ENCODE measurements at regions not wholly inside any gene's neighbourhood (a gene's known extent, or its start where the extent isn't known, plus 50 kb on each side); places are given as distances from the start of the nearest gene placed in this dataset.

GRCh38 chr10:17518338-17518737, 63.9 kb upstream of the ST8SIA6 start:
- no peaks in the 10 kb centered on the region for H3K27me3 ChIP-seq (ENCODE audit: control insufficient read depth, insufficient read depth, low read length)
- no peak overlapping the region for H3K4me3 ChIP-seq (ENCODE audit: low read depth, low read length)
- no peaks in the 10 kb centered on the region for H3K36me3 ChIP-seq (ENCODE audit: control insufficient read depth, insufficient read depth, low read length)
- H3K9ac ChIP-seq (ENCODE audit: low read depth, low read length), result no peak overlapping the region
- H3K9me3 ChIP-seq (ENCODE audit: control insufficient read depth, insufficient read depth, low read length), result no peaks in the 10 kb centered on the region
- H3K27ac ChIP-seq (ENCODE audit: low read depth, low read length), result no peak overlapping the region
- H3K4me1 ChIP-seq (ENCODE audit: control insufficient read depth, insufficient read depth, low read length), result no peaks in the 10 kb centered on the region

- Histone ChIP-seq H3K27ac (ENCODE audit: low read depth, low read length) (no peak overlapping the region), H3K4me3 (ENCODE audit: low read depth, low read length) (no peak overlapping the region), H3K36me3 (ENCODE audit: control insufficient read depth, insufficient read depth, low read length) (no peaks in the 10 kb centered on the region), H3K4me1 (ENCODE audit: control insufficient read depth, insufficient read depth, low read length) (0 out of 2 replicates have a peak, but pooled peaks cover 7% of the 10 kb centered on the region), H3K9ac (ENCODE audit: low read depth, low read length) (no peak overlapping the region), H3K9me3 (ENCODE audit: control insufficient read depth, insufficient read depth, low read length) (no peaks in the 10 kb centered on the region), H3K27me3 (ENCODE audit: control insufficient read depth, insufficient read depth, low read length) (no peaks in the 10 kb centered on the region)
These were observed 62.0 kb upstream of the ST8SIA6 start for GRCh38 chr10:17516376-17516775.

- Histone ChIP-seq H3K9me3 (ENCODE audit: control insufficient read depth, insufficient read depth, low read length) (no peaks in the 10 kb centered on the region), H3K4me3 (ENCODE audit: low read depth, low read length) (no peak overlapping the region), H3K27me3 (ENCODE audit: control insufficient read depth, insufficient read depth, low read length) (no peaks in the 10 kb centered on the region), H3K4me1 (ENCODE audit: control insufficient read depth, insufficient read depth, low read length) (0 out of 2 replicates have a peak, but pooled peaks cover 7% of the 10 kb centered on the region), H3K9ac (ENCODE audit: low read depth, low read length) (no peak overlapping the region), H3K27ac (ENCODE audit: low read depth, low read length) (no peak overlapping the region), H3K36me3 (ENCODE audit: control insufficient read depth, insufficient read depth, low read length) (no peaks in the 10 kb centered on the region)
These were observed 58.1 kb upstream of the ST8SIA6 start for GRCh38 chr10:17512341-17513001.

- Histone ChIP-seq H3K9ac (ENCODE audit: low read depth, low read length) (no peak overlapping the region), H3K27me3 (ENCODE audit: control insufficient read depth, insufficient read depth, low read length) (no peaks in the 10 kb centered on the region), H3K4me1 (ENCODE audit: control insufficient read depth, insufficient read depth, low read length) (0 out of 2 replicates have a peak, but pooled peaks cover 7% of the 10 kb centered on the region), H3K4me3 (ENCODE audit: low read depth, low read length) (no peak overlapping the region), H3K36me3 (ENCODE audit: control insufficient read depth, insufficient read depth, low read length) (no peaks in the 10 kb centered on the region), H3K27ac (ENCODE audit: low read depth, low read length) (no peak overlapping the region), H3K9me3 (ENCODE audit: control insufficient read depth, insufficient read depth, low read length) (no peaks in the 10 kb centered on the region)
These were observed 56.0 kb upstream of the ST8SIA6 start for GRCh38 chr10:17510242-17510908.

GRCh38 chr10:17507538-17507937, 53.1 kb upstream of the ST8SIA6 start:
- H3K4me1 ChIP-seq (ENCODE audit: control insufficient read depth, insufficient read depth, low read length), result 0 out of 2 replicates have a peak, but pooled peaks cover 5% of the 10 kb centered on the region
- no peaks in the 10 kb centered on the region for H3K27me3 ChIP-seq (ENCODE audit: control insufficient read depth, insufficient read depth, low read length)

DNA sequence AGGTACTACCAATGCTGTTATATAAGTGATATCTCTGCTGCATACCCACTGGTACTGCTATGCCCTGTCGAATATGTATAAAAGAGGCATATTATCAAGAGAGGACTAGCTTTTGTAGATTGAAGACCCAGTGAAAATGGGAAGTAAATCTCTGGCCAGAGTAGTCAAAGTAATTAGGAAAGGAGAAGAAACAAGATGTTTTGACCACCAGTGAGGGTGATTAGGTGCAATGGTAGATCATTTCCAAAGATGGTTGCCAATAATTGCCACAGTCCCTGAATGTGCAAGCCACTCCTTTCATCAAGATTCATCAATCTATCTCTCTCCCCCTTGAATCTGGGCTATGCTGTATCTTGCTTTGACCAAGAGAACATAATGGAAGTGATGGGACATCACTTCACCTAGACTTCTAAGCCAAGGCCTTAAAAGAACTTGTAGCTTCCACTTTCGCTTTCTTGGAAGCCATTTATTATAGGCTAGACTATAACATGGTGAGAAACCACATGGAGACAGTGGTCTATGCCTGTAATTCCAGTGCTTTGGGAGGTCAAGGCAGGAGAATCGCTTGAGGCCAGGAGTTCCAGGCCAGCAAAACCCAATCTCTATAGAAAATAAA, 52.6 kb upstream of the ST8SIA6 start:
- Histone ChIP-seq H3K9me3 (ENCODE audit: control insufficient read depth, insufficient read depth, low read length) (no peaks in the 10 kb centered on the region), H3K27me3 (ENCODE audit: control insufficient read depth, insufficient read depth, low read length) (no peaks in the 10 kb centered on the region), H3K4me3 (ENCODE audit: low read depth, low read length) (no peak overlapping the region), H3K4me1 (ENCODE audit: control insufficient read depth, insufficient read depth, low read length) (no peaks in the 10 kb centered on the region), H3K9ac (ENCODE audit: low read depth, low read length) (no peak overlapping the region), H3K36me3 (ENCODE audit: control insufficient read depth, insufficient read depth, low read length) (no peaks in the 10 kb centered on the region), H3K27ac (ENCODE audit: low read depth, low read length) (no peak overlapping the region)

More at GRCh38 chr10:17507538-17507937, 53.1 kb upstream of the ST8SIA6 start:
- H3K36me3 ChIP-seq (ENCODE audit: control insufficient read depth, insufficient read depth, low read length), result no peaks in the 10 kb centered on the region
- no peak overlapping the region for H3K27ac ChIP-seq (ENCODE audit: low read depth, low read length)
- no peaks in the 10 kb centered on the region for H3K9me3 ChIP-seq (ENCODE audit: control insufficient read depth, insufficient read depth, low read length)
- no peak overlapping the region for H3K9ac ChIP-seq (ENCODE audit: low read depth, low read length)
- no peak overlapping the region for H3K4me3 ChIP-seq (ENCODE audit: low read depth, low read length)

DNA sequence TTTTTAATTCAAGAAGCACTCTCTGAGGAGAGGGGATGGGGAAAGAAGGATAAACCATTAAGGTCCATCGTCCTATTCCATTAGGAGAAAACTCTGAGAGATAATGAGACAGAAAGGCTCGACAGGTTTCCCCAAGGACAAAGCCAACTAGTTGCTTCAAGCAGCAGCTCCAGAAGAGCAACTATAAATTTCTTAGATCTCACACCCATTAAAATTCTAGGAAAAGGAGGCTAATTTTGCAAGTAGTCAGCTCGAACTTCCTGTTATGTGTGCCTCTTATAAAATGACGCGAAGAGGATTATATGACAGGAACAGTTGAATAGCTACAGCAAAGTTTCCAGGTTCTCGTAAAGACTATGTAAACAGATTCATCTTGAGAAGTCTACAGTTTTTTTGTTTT, 52.0 kb upstream of the ST8SIA6 start:
- Histone ChIP-seq H3K27ac (ENCODE audit: low read depth, low read length) (no peak overlapping the region), H3K4me1 (ENCODE audit: control insufficient read depth, insufficient read depth, low read length) (no peaks in the 10 kb centered on the region), H3K9me3 (ENCODE audit: control insufficient read depth, insufficient read depth, low read length) (no peaks in the 10 kb centered on the region), H3K9ac (ENCODE audit: low read depth, low read length) (no peak overlapping the region), H3K36me3 (ENCODE audit: control insufficient read depth, insufficient read depth, low read length) (no peaks in the 10 kb centered on the region), H3K4me3 (ENCODE audit: low read depth, low read length) (no peak overlapping the region), H3K27me3 (ENCODE audit: control insufficient read depth, insufficient read depth, low read length) (no peaks in the 10 kb centered on the region)

DNA sequence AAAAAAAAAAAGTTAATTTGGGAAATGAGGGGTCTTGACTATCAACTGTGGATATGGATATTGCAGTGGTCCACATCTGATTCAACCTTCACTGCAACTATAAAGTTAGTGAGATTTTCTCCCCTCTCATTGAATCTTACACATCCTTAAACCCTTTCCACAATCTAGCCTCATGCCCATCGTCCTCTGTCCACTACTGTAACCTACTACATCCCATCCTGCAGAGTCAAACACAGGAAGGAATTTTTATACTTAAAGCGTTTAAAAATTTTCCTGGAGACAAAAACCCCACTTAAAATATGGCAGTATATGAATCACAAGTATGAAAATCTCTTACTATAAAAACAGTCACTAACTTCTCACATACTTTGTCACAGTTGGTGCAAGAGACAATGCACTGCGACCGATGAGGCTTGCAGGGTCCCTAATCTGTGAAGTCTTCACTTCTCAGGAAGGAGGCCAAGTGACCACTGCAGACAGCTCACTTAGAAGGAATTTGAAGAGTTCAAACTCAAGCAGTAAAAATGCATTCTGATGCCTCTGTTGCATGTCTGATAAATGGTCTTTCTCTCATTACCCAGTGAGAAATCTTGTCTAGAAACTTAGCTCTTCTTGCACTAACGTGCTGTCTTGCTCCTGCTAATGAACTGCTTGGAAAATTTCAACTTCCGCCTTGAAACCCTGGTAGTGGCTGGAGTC, 50.3 kb upstream of the ST8SIA6 start:
- Histone ChIP-seq H3K4me1 (ENCODE audit: control insufficient read depth, insufficient read depth, low read length) (no peaks in the 10 kb centered on the region), H3K4me3 (ENCODE audit: low read depth, low read length) (no peak overlapping the region), H3K9ac (ENCODE audit: low read depth, low read length) (no peak overlapping the region), H3K27ac (ENCODE audit: low read depth, low read length) (no peak overlapping the region), H3K9me3 (ENCODE audit: control insufficient read depth, insufficient read depth, low read length) (no peaks in the 10 kb centered on the region), H3K36me3 (ENCODE audit: control insufficient read depth, insufficient read depth, low read length) (no peaks in the 10 kb centered on the region), H3K27me3 (ENCODE audit: control insufficient read depth, insufficient read depth, low read length) (no peaks in the 10 kb centered on the region)

All from HUES48 (cell line).